Non-pigmented ciliary epithelial cell (primary cell): ENCODE measurements at regions not wholly inside any gene's neighbourhood (a gene's known extent, or its start where the extent isn't known, plus 50 kb on each side); places are given as distances from the start of the nearest gene placed in this dataset.

ENCODE experiments used
- DNase-seq: peaks from one replicate; pipeline ENCODE4 v3.0.0-alpha.2; 2010; ENCODE audit warnings: low read depth

GRCh38 chr9:23542438-23542837 is 283.6 kb downstream of the ELAVL2 start:
- no peak for DNase-seq

- no peak for DNase-seq
Measured at GRCh38 chr9:23542927-23543326, 283.1 kb downstream of the ELAVL2 start.

- no peak for DNase-seq
Measured at GRCh38 chr9:23543419-23543818, 282.6 kb downstream of the ELAVL2 start.

GRCh38 chr9:23545728-23546127 is 280.3 kb downstream of the ELAVL2 start:
- no peak for DNase-seq

GRCh38 chr9:23551311-23551721 is 274.7 kb downstream of the ELAVL2 start:
- no peak for DNase-seq

- DNase-seq = no peak
Measured at GRCh38 chr9:23551929-23552707, 273.9 kb downstream of the ELAVL2 start.

GRCh38 chr9:23552876-23553601 is 273.0 kb downstream of the ELAVL2 start:
- DNase-seq = no peak

- no peak for DNase-seq
Measured at GRCh38 chr9:23554686-23555085, 271.4 kb downstream of the ELAVL2 start.

GRCh38 chr9:23555851-23556250 is 270.2 kb downstream of the ELAVL2 start:
- no peak for DNase-seq

- DNase-seq = no peak
Measured at GRCh38 chr9:23556459-23556858, 269.6 kb downstream of the ELAVL2 start.

- peak; percentile 50 for DNase-seq
Measured at GRCh38 chr9:23557689-23558088, 268.4 kb downstream of the ELAVL2 start.

- DNase-seq = no peak
Measured at GRCh38 chr9:23559522-23559921, 266.5 kb downstream of the ELAVL2 start.

GRCh38 chr9:23563517-23563916 is 262.5 kb downstream of the ELAVL2 start:
- no peak for DNase-seq

- DNase-seq = no peak
Measured at GRCh38 chr9:23567516-23568165, 258.4 kb downstream of the ELAVL2 start.

GRCh38 chr9:23571414-23572104 is 254.5 kb downstream of the ELAVL2 start:
- no peak for DNase-seq

GRCh38 chr9:23573800-23574199 is 252.2 kb downstream of the ELAVL2 start:
- DNase-seq = no peak

GRCh38 chr9:23577611-23578010 is 248.4 kb downstream of the ELAVL2 start:
- no peak for DNase-seq

GRCh38 chr9:23581931-23582330 is 244.1 kb downstream of the ELAVL2 start:
- no peak for DNase-seq

GRCh38 chr9:23582836-23583235 is 243.2 kb downstream of the ELAVL2 start:
- no peak for DNase-seq

- no peak for DNase-seq
Measured at GRCh38 chr9:23586906-23587305, 239.1 kb downstream of the ELAVL2 start.

GRCh38 chr9:23587433-23587832 is 238.6 kb downstream of the ELAVL2 start:
- no peak for DNase-seq

GRCh38 chr9:23587903-23588302 is 238.1 kb downstream of the ELAVL2 start:
- no peak for DNase-seq
